ENCODE measurements at regions not wholly inside any gene's neighbourhood (a gene's known extent, or its start where the extent isn't known, plus 50 kb on each side); places are given as distances from the start of the nearest gene placed in this dataset.

DNA sequence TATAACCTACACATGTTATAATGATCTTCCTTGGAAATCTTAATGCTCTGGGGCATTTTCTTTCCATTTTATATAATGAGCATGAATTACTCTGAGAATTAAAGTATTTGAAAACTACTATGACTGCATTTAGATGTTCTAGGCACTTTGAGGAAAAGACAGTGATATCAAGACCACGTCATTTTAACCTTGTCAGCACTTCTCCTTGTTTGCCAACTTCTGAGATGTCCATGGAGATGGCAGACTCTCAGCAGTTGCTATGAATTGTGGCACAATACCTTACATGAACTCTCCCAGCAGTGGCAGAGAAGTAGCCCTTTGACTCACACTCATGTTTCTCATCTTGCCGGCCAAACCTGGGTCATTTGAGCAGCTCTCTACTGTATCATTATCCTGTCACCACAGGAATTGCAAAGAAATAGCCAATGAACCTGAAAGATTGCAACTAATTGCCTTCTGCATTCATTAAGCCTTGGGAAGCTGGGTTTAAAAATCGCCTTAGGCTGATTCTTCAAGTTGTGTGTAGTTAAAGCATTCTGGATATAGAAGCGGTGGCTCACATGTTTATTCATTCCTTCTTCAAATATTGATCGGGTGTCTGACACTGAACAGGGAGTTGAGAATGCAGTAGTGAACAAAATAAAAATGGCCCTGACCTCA, 272.2 kb upstream of the CFAP20DC start:
- DNase-seq = no peak
- H3K9me3 Mint-ChIP-seq = peaks cover 0 to 5% of the 10 kb centered on the region in 2 donors
- H3K27ac Mint-ChIP-seq = no peak overlapping the region
- no peaks in the 10 kb centered on the region for H3K27me3 Mint-ChIP-seq
- H3K36me3 Mint-ChIP-seq = no peaks in the 10 kb centered on the region
- H3K4me1 Mint-ChIP-seq = no peaks in the 10 kb centered on the region
- ATAC-seq (replicated peaks) = no peak
- no peak overlapping the region for H3K4me3 Mint-ChIP-seq

DNA sequence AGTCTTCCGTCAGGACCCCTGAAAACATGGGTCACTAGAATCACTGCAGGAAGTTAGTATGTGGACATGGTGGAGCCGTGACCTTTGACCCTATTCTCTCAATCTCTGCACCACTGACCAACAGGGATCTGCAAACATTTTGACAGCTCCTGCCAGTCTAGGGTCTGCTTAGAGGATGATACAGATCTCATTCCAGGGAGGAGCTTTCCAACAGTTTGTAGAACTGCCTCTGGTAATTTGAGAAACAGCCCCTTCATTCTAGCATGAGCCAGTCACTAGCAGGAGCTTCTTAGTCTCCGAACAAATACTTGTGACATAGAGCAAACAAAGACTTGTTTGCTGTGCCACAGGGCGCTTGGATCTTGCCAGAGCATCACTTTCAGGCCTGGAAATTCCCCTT, 270.3 kb upstream of the CFAP20DC start:
- H3K9me3 Mint-ChIP-seq = peaks cover 0 to 1% of the 10 kb centered on the region in 2 donors
- no peaks in the 10 kb centered on the region for H3K36me3 Mint-ChIP-seq
- no peak for DNase-seq

DNA sequence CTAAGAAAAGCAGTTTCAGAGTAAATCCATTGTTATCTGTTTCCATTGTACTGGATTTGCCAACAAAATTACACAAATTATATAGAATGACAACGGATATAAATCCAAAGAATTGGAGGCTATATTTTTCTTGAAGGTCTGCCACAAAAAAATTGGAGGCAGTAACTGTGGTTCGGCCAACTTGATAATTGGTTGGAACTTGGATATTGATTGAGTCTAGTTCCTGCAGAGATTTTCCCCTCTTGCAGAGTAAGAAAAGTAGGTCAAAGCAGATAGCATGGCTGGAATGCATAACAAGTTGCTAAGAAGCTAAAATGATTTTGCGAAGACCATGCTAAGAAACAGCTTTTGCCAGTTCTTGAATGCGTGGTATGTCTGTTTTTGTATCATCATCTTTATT, 269.6 kb upstream of the CFAP20DC start:
- no peak overlapping the region for H3K4me3 Mint-ChIP-seq
- H3K4me1 Mint-ChIP-seq = no peaks in the 10 kb centered on the region
- no peak overlapping the region for H3K27ac Mint-ChIP-seq
- DNase-seq (no peak), ATAC-seq (replicated peaks) (no peak)
- H3K27me3 Mint-ChIP-seq = no peaks in the 10 kb centered on the region
- H3K36me3 Mint-ChIP-seq = no peaks in the 10 kb centered on the region
- H3K9me3 Mint-ChIP-seq = peaks cover 0 to 1% of the 10 kb centered on the region in 2 donors

More for the DNA sequence above, 270.3 kb upstream of the CFAP20DC start:
- Mint-ChIP-seq H3K4me1 (no peaks in the 10 kb centered on the region), H3K27me3 (no peaks in the 10 kb centered on the region), H3K27ac (no peak overlapping the region), H3K4me3 (no peak overlapping the region)
- no peak for ATAC-seq (replicated peaks)

DNA sequence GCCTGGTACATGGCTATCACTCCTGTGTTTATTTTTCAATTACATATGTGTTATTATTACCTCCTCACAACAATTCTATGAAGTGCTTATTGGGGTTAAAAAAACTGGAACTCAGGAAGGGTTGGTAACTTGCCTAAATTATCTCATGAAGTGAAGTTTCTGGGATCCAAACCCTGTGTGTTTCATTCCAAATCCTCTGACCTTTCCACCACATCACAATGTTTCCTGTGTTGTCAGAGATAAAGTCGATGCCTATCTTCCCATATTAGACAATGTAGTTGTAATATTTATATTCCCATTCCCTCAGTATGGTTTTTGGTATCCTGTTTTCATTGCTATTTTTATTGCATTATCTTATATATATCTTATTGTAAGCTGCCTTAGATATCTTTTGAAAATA, 269.1 kb upstream of the CFAP20DC start:
- no peaks in the 10 kb centered on the region for H3K27me3 Mint-ChIP-seq
- ATAC-seq (replicated peaks) (no peak), DNase-seq (no peak)
- H3K4me1 Mint-ChIP-seq = peaks cover 0 to 3% of the 10 kb centered on the region in 2 donors
- peaks cover 0 to 1% of the 10 kb centered on the region in 2 donors for H3K9me3 Mint-ChIP-seq
- no peak overlapping the region for H3K27ac Mint-ChIP-seq
- H3K36me3 Mint-ChIP-seq = no peaks in the 10 kb centered on the region
- H3K4me3 Mint-ChIP-seq = no peak overlapping the region

DNA sequence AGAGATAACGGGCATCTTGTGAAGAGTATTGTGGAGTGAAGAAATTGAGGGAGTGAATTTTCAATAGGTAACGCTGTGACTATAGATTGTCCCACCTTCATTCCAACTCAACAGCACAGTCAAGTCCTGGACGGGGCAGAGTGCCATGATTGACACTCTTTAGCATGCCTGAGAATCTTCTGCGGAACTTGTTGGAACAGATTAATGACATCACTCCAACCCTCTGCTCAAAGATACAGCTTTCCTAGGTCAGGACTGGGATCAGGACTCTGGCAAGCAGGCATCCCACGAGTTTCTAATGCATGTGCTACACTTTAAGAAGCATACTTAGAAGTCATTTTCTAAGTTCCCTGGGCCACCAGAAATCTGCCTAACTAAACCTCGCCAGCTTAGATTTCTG, 267.6 kb upstream of the CFAP20DC start:
- Mint-ChIP-seq H3K36me3 (no peaks in the 10 kb centered on the region), H3K9me3 (peaks cover 0 to 1% of the 10 kb centered on the region in 2 donors), H3K27ac (no peak overlapping the region), H3K4me3 (no peak overlapping the region), H3K27me3 (no peaks in the 10 kb centered on the region), H3K4me1 (peaks cover 0 to 3% of the 10 kb centered on the region in 2 donors)
- ATAC-seq (replicated peaks) (no peak), DNase-seq (no peak)

DNA sequence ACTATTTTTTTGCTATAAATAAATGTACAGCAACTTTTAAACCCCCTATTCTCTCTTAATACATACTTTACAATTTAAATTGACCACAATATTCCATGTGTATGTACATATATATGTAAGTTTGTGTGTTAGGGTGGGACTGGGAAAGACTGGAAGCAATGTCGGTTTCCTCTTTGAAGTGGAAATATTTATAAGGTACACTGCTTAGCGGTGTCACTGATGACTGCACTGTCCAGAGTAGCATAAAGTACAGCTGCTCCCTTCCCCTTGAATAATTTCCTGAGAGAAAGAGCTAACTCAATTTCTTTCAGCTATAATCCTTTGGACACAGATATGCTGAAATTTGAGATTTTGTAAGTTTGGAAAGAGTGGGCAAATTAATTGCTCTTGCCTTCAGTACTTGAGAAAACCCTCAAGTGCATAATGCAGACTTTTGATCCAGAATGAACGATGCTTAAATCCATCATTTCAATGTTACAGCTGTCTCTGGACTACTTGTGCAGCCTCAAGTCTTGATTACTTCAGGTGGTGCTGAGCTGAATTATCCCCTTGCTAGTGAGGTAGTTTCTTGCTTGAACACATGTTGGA, 267.0 kb upstream of the CFAP20DC start:
- DNase-seq (no peak), ATAC-seq (replicated peaks) (no peak)
- Mint-ChIP-seq H3K4me1 (peaks cover 0 to 3% of the 10 kb centered on the region in 2 donors), H3K27ac (no peak overlapping the region), H3K36me3 (no peaks in the 10 kb centered on the region), H3K4me3 (no peak overlapping the region), H3K27me3 (no peaks in the 10 kb centered on the region), H3K9me3 (peaks cover 0 to 1% of the 10 kb centered on the region in 2 donors)

DNA sequence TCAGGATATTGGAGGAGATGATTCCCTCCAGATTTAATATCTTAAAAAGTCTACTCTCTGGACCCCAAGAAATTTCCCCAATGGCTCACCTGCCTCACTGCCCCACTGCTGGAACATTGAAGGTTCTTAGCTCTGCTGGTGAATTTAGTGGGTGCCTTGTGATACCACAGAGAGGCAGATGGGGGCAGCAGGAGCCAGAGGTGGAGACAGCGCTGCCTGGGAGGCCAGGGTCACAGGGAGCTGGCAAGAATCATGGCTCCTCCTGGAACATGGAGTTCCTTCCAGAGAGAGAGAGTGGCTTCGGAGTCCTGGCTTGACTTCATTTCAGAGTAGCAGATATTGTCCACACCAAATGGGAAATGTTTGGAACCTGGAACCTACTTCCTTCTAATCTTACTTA, 263.5 kb upstream of the CFAP20DC start:
- H3K4me1 Mint-ChIP-seq = peaks cover 0 to 3% of the 10 kb centered on the region in 2 donors
- H3K36me3 Mint-ChIP-seq = no peaks in the 10 kb centered on the region
- H3K27me3 Mint-ChIP-seq = no peaks in the 10 kb centered on the region
- DNase-seq (peak; percentile 8), ATAC-seq (replicated peaks) (peak; percentile 60 to 70)
- H3K9me3 Mint-ChIP-seq = no peaks in the 10 kb centered on the region
- no peak overlapping the region for H3K4me3 Mint-ChIP-seq
- no peak overlapping the region for H3K27ac Mint-ChIP-seq

DNA sequence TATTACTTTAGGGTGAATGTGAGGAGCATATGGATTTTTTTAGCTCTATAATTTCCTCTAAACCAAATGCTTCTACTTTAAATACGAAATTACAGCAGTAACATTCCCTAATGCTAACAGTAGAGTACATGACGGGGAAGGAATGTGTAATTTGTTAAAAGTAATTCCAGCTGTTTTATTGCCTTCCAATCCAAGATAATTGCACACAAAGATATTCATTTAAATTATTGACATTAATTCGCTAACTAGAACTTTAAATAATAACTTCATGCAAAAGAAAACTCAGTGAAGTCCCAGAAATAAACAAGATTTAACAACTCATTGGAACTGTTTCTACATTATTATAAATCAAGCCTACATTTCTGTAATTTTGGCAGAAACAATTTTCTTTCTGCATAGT, 261.4 kb upstream of the CFAP20DC start:
- no peaks in the 10 kb centered on the region for H3K9me3 Mint-ChIP-seq
- peaks cover 0 to 3% of the 10 kb centered on the region in 2 donors for H3K4me1 Mint-ChIP-seq
- no peaks in the 10 kb centered on the region for H3K27me3 Mint-ChIP-seq
- H3K4me3 Mint-ChIP-seq = no peak overlapping the region
- no peak overlapping the region for H3K27ac Mint-ChIP-seq
- DNase-seq (no peak), ATAC-seq (replicated peaks) (no peak)
- H3K36me3 Mint-ChIP-seq = no peaks in the 10 kb centered on the region

DNA sequence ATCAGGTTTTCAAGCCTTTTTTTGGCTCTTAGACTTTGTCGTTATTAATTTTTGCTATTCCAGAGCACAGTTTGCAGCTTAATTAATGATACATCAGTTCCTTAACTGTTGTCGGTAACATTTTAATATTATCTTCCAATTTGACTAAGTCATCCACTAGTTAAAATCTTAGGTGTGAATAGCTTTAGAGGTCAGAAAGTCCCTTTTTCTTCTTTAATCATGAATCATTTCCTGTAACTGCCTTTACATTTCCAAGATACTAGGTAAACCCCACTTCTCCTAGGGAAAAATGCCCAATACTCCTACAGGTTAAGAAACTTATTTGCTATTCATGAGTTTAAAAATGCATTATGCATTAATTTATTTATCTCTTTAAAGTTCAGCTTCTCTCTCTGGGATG, 260.9 kb upstream of the CFAP20DC start:
- H3K4me3 Mint-ChIP-seq = no peak overlapping the region
- no peaks in the 10 kb centered on the region for H3K9me3 Mint-ChIP-seq
- DNase-seq = no peak
- no peak overlapping the region for H3K27ac Mint-ChIP-seq
- H3K4me1 Mint-ChIP-seq = peaks cover 0 to 3% of the 10 kb centered on the region in 2 donors
- H3K36me3 Mint-ChIP-seq = no peaks in the 10 kb centered on the region
- ATAC-seq (replicated peaks) = no peak
- H3K27me3 Mint-ChIP-seq = no peaks in the 10 kb centered on the region

DNA sequence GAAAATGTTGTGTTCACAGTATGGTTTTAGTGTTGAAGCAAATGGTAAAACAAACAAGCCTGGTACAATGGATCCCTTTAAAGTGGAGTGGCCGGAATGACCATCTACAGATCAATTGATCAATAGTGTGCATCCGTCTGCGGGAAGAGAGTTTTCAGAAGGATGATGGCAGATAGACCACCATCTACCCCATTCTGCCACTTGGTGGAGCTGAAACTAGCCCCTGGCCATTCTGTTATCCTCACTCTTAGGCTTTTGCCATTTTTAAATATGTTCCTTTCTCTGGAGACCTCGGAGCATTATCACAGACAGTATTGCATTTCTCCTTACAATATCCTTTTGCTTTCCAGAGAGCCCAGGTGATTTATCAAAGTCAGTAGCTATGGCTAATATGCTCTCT, 258.9 kb upstream of the CFAP20DC start:
- Mint-ChIP-seq H3K27ac (no peak overlapping the region), H3K4me3 (no peak overlapping the region), H3K4me1 (no peaks in the 10 kb centered on the region), H3K27me3 (no peaks in the 10 kb centered on the region), H3K36me3 (no peaks in the 10 kb centered on the region), H3K9me3 (no peaks in the 10 kb centered on the region)
- no peak for DNase-seq
- no peak for ATAC-seq (replicated peaks)

DNA sequence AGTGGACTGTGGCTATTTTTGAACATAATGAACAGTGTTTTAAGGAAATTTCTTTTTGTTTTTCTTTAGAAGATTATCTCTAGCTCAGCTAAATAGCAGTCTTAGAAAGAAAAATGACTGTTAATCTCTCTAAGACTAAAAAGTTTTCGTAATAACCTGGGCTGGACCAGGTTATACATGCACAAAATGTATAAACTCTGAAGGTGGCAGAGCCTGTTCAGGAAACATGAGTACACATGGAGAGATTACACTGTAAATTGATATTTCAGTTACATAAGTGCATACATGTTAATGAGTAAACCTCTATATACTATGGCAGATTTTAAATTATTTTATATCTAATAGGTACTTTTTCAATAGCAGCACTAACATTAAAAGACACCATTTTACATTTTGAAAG, 258.2 kb upstream of the CFAP20DC start:
- H3K4me3 Mint-ChIP-seq = no peak overlapping the region
- no peaks in the 10 kb centered on the region for H3K9me3 Mint-ChIP-seq
- no peak overlapping the region for H3K27ac Mint-ChIP-seq
- no peaks in the 10 kb centered on the region for H3K27me3 Mint-ChIP-seq
- no peaks in the 10 kb centered on the region for H3K36me3 Mint-ChIP-seq
- no peaks in the 10 kb centered on the region for H3K4me1 Mint-ChIP-seq
- DNase-seq (no peak), ATAC-seq (replicated peaks) (no peak)

DNA sequence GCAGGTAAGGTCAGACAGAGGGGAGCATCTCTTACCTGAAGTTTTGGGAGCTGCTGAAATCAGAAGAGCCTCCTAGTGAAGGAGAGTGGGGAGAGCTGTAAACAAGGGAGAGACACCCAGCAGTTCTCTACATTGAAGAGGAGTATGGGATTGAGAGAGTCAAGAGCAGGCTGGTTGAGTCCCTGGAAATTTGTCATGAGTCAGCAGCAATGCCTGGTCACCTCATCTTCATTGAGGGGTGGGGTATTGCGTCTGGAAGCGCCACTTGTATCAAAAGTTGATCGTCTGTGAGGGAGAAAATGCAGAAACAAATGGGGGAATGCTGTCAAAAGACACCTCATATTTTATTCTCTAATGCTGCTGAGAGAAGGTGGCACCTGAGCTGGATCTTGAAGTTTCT, 256.6 kb upstream of the CFAP20DC start:
- no peak for DNase-seq
- H3K36me3 Mint-ChIP-seq = no peaks in the 10 kb centered on the region
- no peak overlapping the region for H3K4me3 Mint-ChIP-seq
- no peak overlapping the region for H3K27ac Mint-ChIP-seq
- H3K4me1 Mint-ChIP-seq = peaks cover 0 to 3% of the 10 kb centered on the region in 2 donors
- no peaks in the 10 kb centered on the region for H3K9me3 Mint-ChIP-seq
- no peak for ATAC-seq (replicated peaks)
- H3K27me3 Mint-ChIP-seq = no peaks in the 10 kb centered on the region

DNA sequence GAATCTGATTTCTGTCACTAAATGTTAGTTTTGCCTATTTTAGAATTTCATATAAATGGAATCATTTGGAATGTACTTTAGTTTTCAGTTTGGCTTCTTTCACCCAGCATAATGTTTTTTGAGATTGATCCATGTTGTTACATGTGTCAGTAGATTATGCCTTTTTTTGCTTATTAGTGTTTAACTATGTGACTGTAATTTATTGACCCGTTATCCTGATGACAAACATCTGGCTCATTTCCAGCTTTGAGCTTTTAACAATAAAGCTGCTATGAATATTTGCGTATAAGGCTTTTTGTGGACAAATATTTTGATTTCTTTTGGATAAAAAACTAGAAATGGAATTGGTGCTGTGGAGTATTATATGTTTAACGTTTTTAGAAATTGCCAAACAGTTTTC, 254.5 kb upstream of the CFAP20DC start:
- Mint-ChIP-seq H3K4me1 (peaks cover 7 to 9% of the 10 kb centered on the region in 2 donors), H3K9me3 (no peaks in the 10 kb centered on the region), H3K36me3 (no peaks in the 10 kb centered on the region), H3K4me3 (no peak overlapping the region), H3K27ac (no peak overlapping the region), H3K27me3 (no peaks in the 10 kb centered on the region)
- DNase-seq (no peak), ATAC-seq (replicated peaks) (no peak)

DNA sequence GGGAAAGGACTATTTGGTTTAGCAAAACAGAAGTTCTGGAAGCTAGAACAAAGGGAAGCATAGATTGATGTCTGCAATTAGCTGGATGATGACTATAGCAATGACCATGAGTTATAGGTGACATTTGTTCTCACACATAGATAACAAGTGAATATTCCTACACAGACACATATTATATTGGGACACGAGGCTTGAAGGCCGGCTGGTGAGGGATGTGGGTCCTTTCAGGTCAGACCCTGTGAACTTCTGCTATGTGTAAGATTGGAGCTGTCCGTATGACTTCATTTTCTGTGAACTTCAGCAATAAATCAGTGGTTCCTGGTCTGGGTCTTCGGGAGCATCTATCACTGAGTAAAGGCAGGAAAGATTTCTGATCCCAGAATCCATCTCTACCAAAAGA, 253.6 kb upstream of the CFAP20DC start:
- Mint-ChIP-seq H3K9me3 (no peaks in the 10 kb centered on the region), H3K4me1 (peaks cover 7 to 9% of the 10 kb centered on the region in 2 donors), H3K27ac (no peak overlapping the region), H3K4me3 (no peak overlapping the region), H3K36me3 (no peaks in the 10 kb centered on the region), H3K27me3 (no peaks in the 10 kb centered on the region)
- ATAC-seq (replicated peaks) (no peak), DNase-seq (no peak)

DNA sequence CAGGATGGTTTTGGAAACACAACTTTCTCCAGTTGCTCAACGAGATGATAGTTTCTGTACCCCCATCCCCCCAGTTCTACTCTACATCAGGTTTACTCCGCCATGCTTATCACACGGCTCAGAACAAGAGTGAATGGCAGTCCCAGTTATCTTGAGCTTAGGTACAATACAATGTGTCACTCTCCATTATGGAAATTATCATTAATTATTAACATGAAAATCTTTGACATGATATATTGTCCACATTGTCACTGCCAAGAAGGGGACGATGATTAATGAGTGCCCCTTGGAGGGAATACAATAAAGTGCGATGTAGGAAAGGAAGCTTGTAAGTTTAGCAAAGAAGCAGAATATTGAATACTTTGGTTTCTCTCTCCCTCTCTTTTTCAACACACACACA, 252.6 kb upstream of the CFAP20DC start:
- DNase-seq (no peak), ATAC-seq (replicated peaks) (no peak)
- peaks cover 0 to 3% of the 10 kb centered on the region in 2 donors for H3K9me3 Mint-ChIP-seq
- peaks cover 7 to 9% of the 10 kb centered on the region in 2 donors for H3K4me1 Mint-ChIP-seq
- no peaks in the 10 kb centered on the region for H3K27me3 Mint-ChIP-seq
- H3K27ac Mint-ChIP-seq = no peak overlapping the region
- H3K36me3 Mint-ChIP-seq = no peaks in the 10 kb centered on the region
- no peak overlapping the region for H3K4me3 Mint-ChIP-seq

Measured in stimulated activated naive B cell treated with anti-CD40 and anti-IgM and Interleukin-4, amounts not matched to agents 10 μg/mL and 1 μg/mL and 100 μg/mL, for 72 hours (primary cell).